CD4-positive, alpha-beta T cell (primary cell): ENCODE measurements at regions not wholly inside any gene's neighbourhood (a gene's known extent, or its start where the extent isn't known, plus 50 kb on each side); places are given as distances from the start of the nearest gene placed in this dataset.
"Not testable (repeated sequence)": the region's sequence is repeated elsewhere in the genome, so short reads cannot be mapped to it uniquely, and the experiment has no call there.

ENCODE experiments used
- ATAC-seq: fragments of 200-7000 bp; cut with Tn5 transposase; one replicate; pipeline ENCODE4 v1.10.0; 2022; ENCODE audit warnings: mild to moderate bottlenecking; ENCODE audit not compliant: poor library complexity
- CTCF ChIA-PET: fragments of 350-600 bp; sonication (Branson Sonifier 250); formaldehyde crosslinking; loops from one replicate; lab custom pipeline; 2021; ENCODE audit warnings: antibody characterized with exemption, inconsistent platforms; lab: Charles Lee
- POLR2A ChIA-PET: fragments of 350-600 bp; sonication (Branson Sonifier 250); formaldehyde crosslinking; loops from one replicate; lab custom pipeline; 2021; ENCODE audit warnings: antibody characterized with exemption, inconsistent platforms; lab: Charles Lee
- DNase-seq, 14 experiments: peaks; one replicate each; pipeline ENCODE4 v3.0.0-alpha.2; 2013 to 2020; ENCODE audit warnings: mixed read lengths in 2 of 14
- H3K27ac ChIP-seq, 2 donors: one replicate each; pipeline versions ENCODE4 v1.5.1 to v1.7.0; 2013; ENCODE audit warnings: low read length in 2 of 2, low read depth in 1 of 2, mild to moderate bottlenecking in 1 of 2
- H3K27me3 ChIP-seq, 2 experiments: 1 replicate in 1 of 2; 2 replicates in 1 of 2; pipeline versions ENCODE4 v1.6.1 to v1.7.0; 2013; ENCODE audit warnings: low read length in 2 of 2, control low read depth in 1 of 2, mild to moderate bottlenecking in 1 of 2, moderate library complexity in 1 of 2; ENCODE audit not compliant: insufficient read depth in 2 of 2, control insufficient read depth in 1 of 2
- H3K36me3 ChIP-seq: one replicate; pipeline ENCODE4 v1.6.1; 2013; ENCODE audit warnings: low read length, control low read depth; ENCODE audit not compliant: insufficient read depth
- H3K4me1 ChIP-seq: one replicate; pipeline ENCODE4 v1.6.1; 2013; ENCODE audit warnings: low read length, control low read depth; ENCODE audit not compliant: insufficient read depth
- H3K4me3 ChIP-seq: one replicate; pipeline ENCODE4 v1.5.1; 2013; ENCODE audit warnings: mild to moderate bottlenecking, low read length, moderate library complexity
- H3K9me3 ChIP-seq, 2 experiments: 1 replicate in 1 of 2; 2 replicates in 1 of 2; pipeline versions ENCODE4 v1.6.1 to v1.7.0; 2013; ENCODE audit warnings: low read length in 2 of 2, mild to moderate bottlenecking in 2 of 2, control low read depth in 1 of 2, moderate library complexity in 1 of 2; ENCODE audit not compliant: control insufficient read depth in 1 of 2, insufficient read depth in 1 of 2
- H3K27ac Mint-ChIP-seq: one replicate; pipeline ENCODE4 v1.8.0; 2020; ENCODE audit warnings: mixed read lengths
- H3K27me3 Mint-ChIP-seq: one replicate; pipeline ENCODE4 v1.8.0; 2021; ENCODE audit warnings: mixed read lengths
- H3K36me3 Mint-ChIP-seq: one replicate; pipeline ENCODE4 v1.8.0; 2021; ENCODE audit warnings: low read depth, mixed read lengths
- H3K4me1 Mint-ChIP-seq: one replicate; pipeline ENCODE4 v1.8.0; 2021; ENCODE audit warnings: low read depth, mixed read lengths
- H3K4me3 Mint-ChIP-seq: one replicate; pipeline ENCODE4 v1.8.0; 2020; ENCODE audit warnings: mild to moderate bottlenecking, mixed read lengths
- H3K9me3 Mint-ChIP-seq: one replicate; pipeline ENCODE4 v1.8.0; 2020; ENCODE audit warnings: mixed read lengths
- CTCF ChIP-seq: fragments of 200-600 bp; IDR thresholded peaks from one replicate; pipeline ENCODE4 v1.8.0; 2022; ENCODE audit warnings: antibody characterized with exemption, mild to moderate bottlenecking
- intact Hi-C, 2 experiments: fragments of 100-400 bp; cut with DNase I in 1 of 2; cut with micrococcal nuclease in 1 of 2; formaldehyde crosslinking; loops; one replicate each; pipeline versions ENCODE4 v1.15.1 to v1.9.0; 2023 to 2025; cut with DNase I, micrococcal nuclease

- peaks cover 9% of the 10 kb centered on the region for H3K9me3 Mint-ChIP-seq
- H3K27me3 Mint-ChIP-seq = no peaks in the 10 kb centered on the region
- Histone ChIP-seq H3K36me3 (no peaks in the 10 kb centered on the region), H3K9me3 (no peaks in the 10 kb centered on the region), H3K27me3 (no peaks in the 10 kb centered on the region), H3K27ac (no peak overlapping the region), H3K4me3 (no peak overlapping the region), H3K4me1 (no peaks in the 10 kb centered on the region)
- DNase-seq (no peak), ATAC-seq (no peak)
- H3K4me1 Mint-ChIP-seq = no peaks in the 10 kb centered on the region
- H3K36me3 Mint-ChIP-seq = no peaks in the 10 kb centered on the region
- intact Hi-C loops = no loop called here
- TF ChIP-seq CTCF = no peak
- no peak overlapping the region for H3K27ac Mint-ChIP-seq
- ChIA-PET CTCF (no interaction called here), POLR2A (no interaction called here)
- H3K4me3 Mint-ChIP-seq = no peak overlapping the region
These were observed 826.1 kb downstream of the PRELID2 start for GRCh38 chr5:145008876-145009530.

GRCh38 chr5:144994356-144994755 lies 823.7 kb downstream of the KCTD16 start:
- H3K9me3 ChIP-seq, H3K27me3 Mint-ChIP-seq, POLR2A ChIA-PET, H3K27me3 ChIP-seq, DNase-seq, H3K27ac Mint-ChIP-seq, H3K36me3 Mint-ChIP-seq, CTCF ChIA-PET, H3K4me1 Mint-ChIP-seq, intact Hi-C loops, H3K27ac ChIP-seq, ATAC-seq, H3K4me3 Mint-ChIP-seq, H3K4me3 ChIP-seq, H3K36me3 ChIP-seq, H3K4me1 ChIP-seq, H3K9me3 Mint-ChIP-seq: not testable (repeated sequence)

- DNase-seq (no peak), ATAC-seq (no peak)
- ChIA-PET CTCF (no interaction called here), POLR2A (no interaction called here)
- Mint-ChIP-seq H3K27me3 (no peaks in the 10 kb centered on the region), H3K4me1 (no peaks in the 10 kb centered on the region), H3K4me3 (no peak overlapping the region), H3K27ac (no peak overlapping the region), H3K36me3 (no peaks in the 10 kb centered on the region), H3K9me3 (peaks cover 12% of the 10 kb centered on the region)
- Histone ChIP-seq H3K27me3 (no peaks in the 10 kb centered on the region), H3K27ac (no peak overlapping the region), H3K4me3 (no peak overlapping the region), H3K4me1 (no peaks in the 10 kb centered on the region), H3K36me3 (no peaks in the 10 kb centered on the region), H3K9me3 (no peaks in the 10 kb centered on the region)
- TF ChIP-seq CTCF = no peak
- intact Hi-C loops = no loop called here
These were observed 812.4 kb downstream of the KCTD16 start for GRCh38 chr5:144983101-144983500.
